Activated CD4-positive, alpha-beta T cell treated with anti-CD3 and anti-CD28 coated beads, Interleukin-2, amount 50 U/mL, for 4 hours (primary cell): ENCODE measurements at regions not wholly inside any gene's neighbourhood (a gene's known extent, or its start where the extent isn't known, plus 50 kb on each side); places are given as distances from the start of the nearest gene placed in this dataset.

Experiments used
- DNase-seq, 2 experiments: peaks; one replicate each; pipeline ENCODE4 v3.0.0-alpha.2; 2020

DNA sequence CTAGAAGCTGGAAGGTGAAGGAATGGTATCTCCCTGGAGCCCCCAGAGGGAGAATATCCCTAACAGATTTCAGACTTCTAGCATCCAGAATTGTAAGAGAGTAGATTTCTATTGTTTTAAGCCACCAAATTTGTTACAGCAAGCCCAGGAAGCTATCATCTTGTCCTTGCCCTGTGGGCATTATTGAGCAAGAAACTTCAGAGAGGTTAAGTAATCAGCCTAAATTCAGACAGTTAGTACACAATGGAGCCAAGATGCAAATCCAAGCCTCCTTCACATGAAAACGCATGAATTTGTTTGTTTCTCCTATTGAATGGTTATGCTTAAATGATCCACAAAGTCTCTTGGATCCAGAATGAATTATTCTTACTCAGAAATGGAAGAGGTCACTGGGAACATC lies 55.2 kb upstream of the TRIB2 start:
- no peak for DNase-seq

DNA sequence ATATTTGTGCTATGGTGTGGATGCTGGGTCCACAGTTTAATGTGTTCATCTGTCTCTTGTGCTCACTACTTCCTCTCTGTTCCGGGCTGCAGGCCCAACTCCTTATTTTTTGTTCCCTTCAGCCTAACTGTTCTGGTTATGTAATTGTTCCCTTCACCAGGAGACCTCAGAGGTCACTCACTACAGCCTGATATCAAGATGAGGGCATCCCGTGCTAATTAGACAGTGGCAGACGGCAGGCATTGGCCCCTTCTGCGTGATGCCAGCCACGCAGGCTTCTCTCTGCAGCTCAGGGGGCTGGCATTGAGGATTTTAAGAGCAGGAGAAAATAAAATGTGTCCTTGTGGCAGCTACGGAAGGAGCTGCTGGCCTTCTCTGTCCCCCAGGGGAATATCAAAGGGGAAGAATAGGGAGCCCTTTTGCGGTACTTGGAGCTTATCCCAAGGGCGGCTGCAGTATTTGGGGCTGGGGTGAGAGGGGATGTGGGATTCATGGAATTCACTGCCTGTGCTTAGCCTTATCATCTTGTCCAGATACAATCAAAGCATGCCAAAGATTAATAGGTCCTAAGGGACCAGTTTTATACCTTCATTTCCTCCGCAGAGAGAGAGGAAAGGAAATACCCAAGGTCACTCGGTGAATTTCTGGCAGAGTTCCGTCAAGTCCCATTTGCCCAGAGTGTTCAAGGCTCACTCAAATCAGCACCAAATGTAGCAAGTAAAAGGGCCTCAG lies 53.3 kb upstream of the TRIB2 start:
- no peak for DNase-seq

DNA sequence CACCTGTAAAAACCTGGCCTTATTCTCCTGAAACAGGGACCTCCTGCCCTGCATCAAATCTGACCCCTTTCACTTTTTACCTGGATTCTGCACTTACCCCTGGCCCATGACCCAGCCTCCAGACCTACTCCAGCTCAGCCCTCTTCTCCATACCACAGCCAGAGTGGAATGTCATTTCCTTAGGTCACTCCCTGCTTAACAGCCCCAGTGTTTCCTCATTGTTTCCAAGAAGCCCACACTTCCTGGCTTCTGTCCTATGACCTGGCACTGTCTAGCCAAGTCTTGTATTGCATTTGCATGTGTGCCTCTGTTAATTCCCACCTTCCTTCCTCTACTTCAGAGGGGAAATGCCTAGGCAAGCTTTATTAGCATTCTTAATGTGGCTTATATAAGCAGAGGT lies 51.4 kb upstream of the TRIB2 start:
- no peak for DNase-seq

GRCh38 chr2:12666445-12666844 lies 50.3 kb upstream of the TRIB2 start:
- no peak for DNase-seq
